HL-60 (cell line): ENCODE measurements at regions not wholly inside any gene's neighbourhood (a gene's known extent, or its start where the extent isn't known, plus 50 kb on each side); places are given as distances from the start of the nearest gene placed in this dataset.

ENCODE experiments used
- POLR2AphosphoS5 ChIP-seq: IDR thresholded peaks from 2 replicates; pipeline ENCODE4 v1.6.1; 2012; ENCODE audit warnings: low read depth
- TF ChIP-seq, protein P1 (sequence below): IDR thresholded peaks from one replicate; pipeline ENCODE4 v1.5.1; 2011; ENCODE audit warnings: low read length, control low read depth, inconsistent platforms; ENCODE audit not compliant: insufficient read depth
- TF ChIP-seq, protein P2 (sequence below): IDR thresholded peaks from 2 replicates; pipeline ENCODE4 v1.6.1; 2012; ENCODE audit warnings: low read depth; ENCODE audit not compliant: insufficient replicate concordance

DNA sequence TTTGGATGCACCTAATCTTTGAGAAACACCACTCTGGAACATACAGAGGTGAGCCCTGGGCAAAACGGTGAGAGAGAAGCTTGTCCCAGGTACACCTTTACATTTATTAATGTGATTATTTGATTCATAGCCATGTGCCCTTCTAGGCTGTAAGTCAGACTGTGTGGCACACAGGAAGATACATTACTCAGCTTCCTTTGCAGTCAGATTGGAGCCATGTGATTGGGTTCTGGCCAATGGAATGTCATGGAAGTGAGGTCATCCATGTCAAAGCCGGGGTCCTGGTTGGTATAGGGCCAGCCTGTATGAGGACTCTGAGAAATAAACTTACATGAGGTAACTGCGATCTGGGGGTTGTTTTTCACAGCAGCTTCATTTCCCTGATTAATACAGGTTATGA lies 106.8 kb upstream of the CD180 start:
- TF ChIP-seq, protein P1, sequence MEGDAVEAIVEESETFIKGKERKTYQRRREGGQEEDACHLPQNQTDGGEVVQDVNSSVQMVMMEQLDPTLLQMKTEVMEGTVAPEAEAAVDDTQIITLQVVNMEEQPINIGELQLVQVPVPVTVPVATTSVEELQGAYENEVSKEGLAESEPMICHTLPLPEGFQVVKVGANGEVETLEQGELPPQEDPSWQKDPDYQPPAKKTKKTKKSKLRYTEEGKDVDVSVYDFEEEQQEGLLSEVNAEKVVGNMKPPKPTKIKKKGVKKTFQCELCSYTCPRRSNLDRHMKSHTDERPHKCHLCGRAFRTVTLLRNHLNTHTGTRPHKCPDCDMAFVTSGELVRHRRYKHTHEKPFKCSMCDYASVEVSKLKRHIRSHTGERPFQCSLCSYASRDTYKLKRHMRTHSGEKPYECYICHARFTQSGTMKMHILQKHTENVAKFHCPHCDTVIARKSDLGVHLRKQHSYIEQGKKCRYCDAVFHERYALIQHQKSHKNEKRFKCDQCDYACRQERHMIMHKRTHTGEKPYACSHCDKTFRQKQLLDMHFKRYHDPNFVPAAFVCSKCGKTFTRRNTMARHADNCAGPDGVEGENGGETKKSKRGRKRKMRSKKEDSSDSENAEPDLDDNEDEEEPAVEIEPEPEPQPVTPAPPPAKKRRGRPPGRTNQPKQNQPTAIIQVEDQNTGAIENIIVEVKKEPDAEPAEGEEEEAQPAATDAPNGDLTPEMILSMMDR, result no peak
- TF ChIP-seq, protein P2, sequence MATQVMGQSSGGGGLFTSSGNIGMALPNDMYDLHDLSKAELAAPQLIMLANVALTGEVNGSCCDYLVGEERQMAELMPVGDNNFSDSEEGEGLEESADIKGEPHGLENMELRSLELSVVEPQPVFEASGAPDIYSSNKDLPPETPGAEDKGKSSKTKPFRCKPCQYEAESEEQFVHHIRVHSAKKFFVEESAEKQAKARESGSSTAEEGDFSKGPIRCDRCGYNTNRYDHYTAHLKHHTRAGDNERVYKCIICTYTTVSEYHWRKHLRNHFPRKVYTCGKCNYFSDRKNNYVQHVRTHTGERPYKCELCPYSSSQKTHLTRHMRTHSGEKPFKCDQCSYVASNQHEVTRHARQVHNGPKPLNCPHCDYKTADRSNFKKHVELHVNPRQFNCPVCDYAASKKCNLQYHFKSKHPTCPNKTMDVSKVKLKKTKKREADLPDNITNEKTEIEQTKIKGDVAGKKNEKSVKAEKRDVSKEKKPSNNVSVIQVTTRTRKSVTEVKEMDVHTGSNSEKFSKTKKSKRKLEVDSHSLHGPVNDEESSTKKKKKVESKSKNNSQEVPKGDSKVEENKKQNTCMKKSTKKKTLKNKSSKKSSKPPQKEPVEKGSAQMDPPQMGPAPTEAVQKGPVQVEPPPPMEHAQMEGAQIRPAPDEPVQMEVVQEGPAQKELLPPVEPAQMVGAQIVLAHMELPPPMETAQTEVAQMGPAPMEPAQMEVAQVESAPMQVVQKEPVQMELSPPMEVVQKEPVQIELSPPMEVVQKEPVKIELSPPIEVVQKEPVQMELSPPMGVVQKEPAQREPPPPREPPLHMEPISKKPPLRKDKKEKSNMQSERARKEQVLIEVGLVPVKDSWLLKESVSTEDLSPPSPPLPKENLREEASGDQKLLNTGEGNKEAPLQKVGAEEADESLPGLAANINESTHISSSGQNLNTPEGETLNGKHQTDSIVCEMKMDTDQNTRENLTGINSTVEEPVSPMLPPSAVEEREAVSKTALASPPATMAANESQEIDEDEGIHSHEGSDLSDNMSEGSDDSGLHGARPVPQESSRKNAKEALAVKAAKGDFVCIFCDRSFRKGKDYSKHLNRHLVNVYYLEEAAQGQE, result no peak
- TF ChIP-seq POLR2AphosphoS5, result no peak
